ENCODE measurements at regions not wholly inside any gene's neighbourhood (a gene's known extent, or its start where the extent isn't known, plus 50 kb on each side); places are given as distances from the start of the nearest gene placed in this dataset.
"Not testable (repeated sequence)": the region's sequence is repeated elsewhere in the genome, so short reads cannot be mapped to it uniquely, and the experiment has no call there.

GRCh38 chrX:114272096-114272686 lies 311.7 kb upstream of the HTR2C start:
- DNase-seq = no peak

DNA sequence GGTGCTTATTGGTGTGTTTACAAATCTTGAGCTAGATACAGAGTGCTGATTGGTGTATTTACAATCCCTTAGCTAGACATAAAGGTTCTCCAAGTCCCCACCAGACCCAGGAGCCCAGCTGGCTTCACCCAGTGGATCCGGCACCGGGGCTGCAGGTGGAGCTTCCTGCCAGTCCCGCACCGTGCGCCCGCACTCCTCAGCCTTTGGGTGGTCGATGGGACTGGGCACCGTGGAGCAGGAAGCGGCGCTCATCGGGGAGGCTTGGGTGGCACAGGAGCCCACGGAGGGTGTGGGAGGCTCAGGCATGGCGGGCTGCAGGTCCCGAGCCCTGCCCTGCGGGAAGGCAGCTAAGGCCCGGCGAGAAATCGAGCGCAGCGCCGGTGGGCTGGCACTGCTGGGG lies 313.5 kb upstream of the HTR2C start:
- DNase-seq = not testable (repeated sequence)

- DNase-seq = no peak
These were observed 315.2 kb upstream of the HTR2C start for GRCh38 chrX:114268643-114269042.

DNA sequence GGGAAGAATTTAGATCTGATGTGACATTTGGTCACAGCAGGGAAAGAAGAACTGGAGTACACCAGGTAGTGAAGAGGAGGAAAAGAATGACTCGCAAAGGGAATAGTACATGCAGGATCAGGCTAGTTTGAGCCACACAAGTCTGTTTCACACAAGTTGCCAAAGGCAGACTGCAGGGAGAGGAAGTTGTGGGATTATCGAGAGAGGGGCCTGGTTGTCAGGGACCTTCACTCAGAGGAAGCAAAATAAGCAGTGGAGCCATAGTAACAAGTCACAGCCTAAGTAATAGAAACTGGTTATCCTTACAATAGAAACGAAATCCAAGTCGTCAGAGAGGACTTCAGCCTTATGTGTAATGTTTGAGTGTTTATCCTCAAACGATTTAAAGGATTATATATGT lies 316.7 kb upstream of the HTR2C start:
- DNase-seq = no peak

- no peak for DNase-seq
These were observed 331.7 kb upstream of the HTR2C start for GRCh38 chrX:114252186-114252585.

DNA sequence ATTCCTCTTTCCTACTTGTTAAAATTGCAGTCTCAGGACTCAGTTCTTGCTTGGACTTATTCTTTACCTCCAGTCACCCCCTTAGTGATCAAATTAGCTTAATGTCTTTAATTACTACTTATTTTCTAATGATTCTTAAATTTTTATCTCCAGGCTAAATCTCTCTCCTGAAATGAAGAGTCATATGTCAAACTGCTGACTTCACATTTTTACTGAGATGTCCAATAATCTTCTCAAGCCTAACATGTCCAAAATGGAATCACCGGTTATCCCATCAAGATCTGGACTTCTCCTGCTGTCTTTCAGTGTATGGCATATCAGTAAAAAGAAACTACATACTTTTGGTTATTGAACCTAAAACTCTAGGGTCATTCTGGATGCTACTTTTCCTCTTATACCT lies 332.3 kb upstream of the HTR2C start:
- no peak for DNase-seq

GRCh38 chrX:114221445-114221844 lies 362.4 kb upstream of the HTR2C start:
- DNase-seq = no peak

GRCh38 chrX:114210879-114211278 lies 373.0 kb upstream of the HTR2C start:
- DNase-seq = no peak

DNA sequence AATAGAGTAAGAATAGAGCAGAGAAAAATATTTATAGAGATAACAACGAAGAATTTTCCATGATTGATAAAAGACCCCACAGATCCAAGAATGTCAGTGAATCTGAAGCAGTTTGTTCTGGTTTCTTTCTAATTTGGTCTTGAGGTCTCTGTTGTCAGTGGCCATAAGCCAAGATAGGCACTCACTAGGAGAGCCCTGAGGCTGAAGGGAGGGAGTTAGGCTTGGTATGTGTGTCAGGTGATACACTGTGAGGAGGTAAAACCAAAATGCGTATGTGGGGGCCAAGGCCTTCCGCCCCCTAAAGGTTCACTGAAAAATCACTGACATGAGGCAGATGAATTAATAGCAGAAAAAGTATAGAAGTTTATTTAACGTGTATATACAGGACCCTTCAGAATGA lies 382.3 kb upstream of the HTR2C start:
- DNase-seq = no peak

- no peak for DNase-seq
These were observed 402.7 kb upstream of the HTR2C start for GRCh38 chrX:114181195-114181594.

- no peak for DNase-seq
These were observed 405.8 kb upstream of the HTR2C start for GRCh38 chrX:114178126-114178525.

DNA sequence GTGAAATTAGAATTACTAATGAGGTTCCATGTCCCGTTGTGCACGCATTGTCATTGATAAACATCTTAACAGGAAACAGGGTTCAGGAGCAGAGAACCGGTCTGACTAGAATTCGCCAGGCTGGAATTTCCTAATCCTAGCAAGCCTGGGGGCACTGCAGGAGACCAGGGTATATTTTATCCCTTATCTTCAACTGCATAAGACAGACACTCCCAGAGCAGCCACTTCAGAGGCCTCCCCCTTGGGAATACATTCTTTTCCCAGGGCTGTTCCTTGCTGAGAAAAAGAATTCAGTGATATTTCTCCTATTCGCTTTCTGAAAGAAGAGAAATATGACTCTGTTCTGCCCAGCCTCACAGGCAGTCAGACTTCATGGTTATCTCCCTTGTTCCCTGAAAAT lies 416.6 kb upstream of the HTR2C start:
- not testable (repeated sequence) for DNase-seq

DNA sequence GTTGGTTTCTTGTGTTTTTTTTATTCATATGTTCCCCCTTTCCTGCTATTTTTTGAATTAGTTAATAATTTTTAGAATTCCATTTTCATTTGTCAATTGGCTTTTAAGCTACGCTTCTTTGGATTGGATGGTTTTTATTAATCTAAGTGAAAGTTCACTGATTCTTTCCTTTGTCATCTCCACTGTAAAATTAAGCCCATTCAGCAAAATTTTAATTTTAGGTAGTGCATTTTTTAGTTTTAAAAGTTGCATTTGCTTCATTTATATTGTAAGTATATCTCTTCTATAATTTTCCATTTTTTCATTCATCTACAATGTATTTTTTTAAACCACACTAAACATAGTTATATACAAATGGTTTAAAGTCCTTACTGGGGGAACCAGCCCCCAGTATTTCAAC lies 417.3 kb upstream of the HTR2C start:
- DNase-seq = no peak

GRCh38 chrX:114165537-114165936 lies 418.3 kb upstream of the HTR2C start:
- no peak for DNase-seq

GRCh38 chrX:114162068-114162735 lies 421.7 kb upstream of the HTR2C start:
- DNase-seq = no peak

DNA sequence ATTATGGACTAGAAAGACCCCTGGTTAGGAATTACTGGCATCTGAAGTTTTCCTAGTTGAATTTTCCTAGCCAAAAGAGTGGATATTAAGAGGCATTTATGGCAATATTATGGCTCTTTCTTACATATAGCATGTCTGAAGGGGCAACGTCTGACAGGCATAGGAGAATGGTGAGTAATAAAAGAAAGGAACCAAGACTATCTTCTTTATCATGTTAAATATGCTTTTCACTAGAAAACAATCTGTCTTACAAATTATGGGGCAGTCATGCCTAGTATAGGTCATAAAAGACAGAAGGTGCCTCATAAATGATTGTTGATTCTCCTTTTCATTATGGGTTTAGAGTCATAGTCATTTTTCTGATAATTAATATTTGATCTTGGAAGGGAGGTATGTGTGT lies 431.1 kb upstream of the HTR2C start:
- DNase-seq = no peak

GRCh38 chrX:114152130-114152529 lies 431.8 kb upstream of the HTR2C start:
- no peak for DNase-seq

DNA sequence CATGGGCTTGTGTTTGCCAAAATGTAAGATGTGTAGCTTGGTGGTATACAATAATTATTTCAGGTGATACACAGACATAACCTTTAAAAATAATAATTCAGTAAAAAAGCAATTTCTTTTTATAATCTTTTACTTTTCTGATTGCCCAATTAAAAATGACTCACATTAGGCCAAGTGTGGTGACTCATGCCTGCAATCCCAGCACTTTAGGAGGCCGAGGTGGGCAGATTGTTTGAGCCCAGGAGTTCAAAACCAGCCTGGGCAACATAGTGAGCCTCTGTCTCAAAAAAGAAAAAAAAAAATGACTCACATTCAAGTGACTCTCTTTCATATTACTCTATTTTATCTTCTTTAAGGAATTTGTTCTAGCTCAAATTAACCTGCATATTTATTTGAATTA lies 449.4 kb upstream of the HTR2C start:
- no peak for DNase-seq

DNA sequence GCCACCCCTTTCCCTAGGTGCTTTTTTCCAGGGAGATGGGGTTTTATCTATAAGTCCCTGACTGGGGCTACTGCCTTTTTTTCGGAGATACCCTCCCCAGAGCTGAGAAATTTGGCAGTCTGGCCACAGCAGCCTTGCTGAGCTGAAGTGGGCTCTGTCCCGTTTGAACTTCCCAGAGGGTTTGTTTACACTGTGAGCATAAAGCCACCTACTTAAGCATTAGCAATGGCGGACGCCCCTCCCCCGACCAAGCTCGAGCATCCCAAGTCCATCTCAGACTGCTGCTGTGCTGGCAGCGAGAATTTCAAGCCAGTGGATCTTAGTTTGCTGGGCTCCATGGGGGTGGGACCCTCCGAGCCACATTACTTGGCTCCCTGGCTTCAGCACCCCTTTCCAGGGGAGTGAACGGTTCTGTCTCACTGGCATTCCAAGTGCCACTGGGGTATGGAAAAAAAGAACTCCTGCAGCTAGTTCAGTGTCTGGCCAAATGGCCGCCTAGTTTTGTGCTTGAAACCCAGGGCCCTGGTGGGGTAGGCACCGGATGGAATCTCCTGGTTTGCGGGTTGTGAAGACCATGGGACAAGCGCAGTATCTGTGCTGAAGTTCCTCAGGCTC lies 456.4 kb upstream of the HTR2C start:
- no peak for DNase-seq

GRCh38 chrX:114127005-114127404 lies 456.9 kb upstream of the HTR2C start:
- DNase-seq = no peak

GRCh38 chrX:114101081-114101480 lies 482.8 kb upstream of the HTR2C start:
- DNase-seq = no peak

GRCh38 chrX:114097866-114098265 lies 486.0 kb upstream of the HTR2C start:
- DNase-seq = no peak

- no peak for DNase-seq
These were observed 486.5 kb upstream of the HTR2C start for GRCh38 chrX:114097427-114097826.

DNA sequence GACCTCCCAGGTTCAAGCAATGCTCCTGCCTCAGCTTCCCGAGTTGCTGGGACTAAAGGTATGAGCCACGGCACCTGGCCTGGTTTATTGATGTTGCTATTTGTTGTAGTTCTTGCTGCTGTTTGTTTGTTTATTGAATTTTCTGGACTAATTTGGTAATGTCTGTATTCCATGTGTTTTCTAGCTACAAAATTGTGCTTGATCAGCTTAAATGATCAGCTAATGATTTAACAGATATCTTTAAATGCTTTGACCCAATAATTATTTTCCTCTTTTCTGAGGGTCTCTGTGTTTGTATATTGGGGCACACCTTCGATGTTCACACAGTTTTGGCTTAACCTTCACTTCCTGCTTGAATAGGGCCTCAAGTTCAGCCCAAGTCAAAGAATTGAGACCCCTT lies 488.1 kb upstream of the HTR2C start:
- no peak for DNase-seq
